ENCODE measurements at regions not wholly inside any gene's neighbourhood (a gene's known extent, or its start where the extent isn't known, plus 50 kb on each side); places are given as distances from the start of the nearest gene placed in this dataset.

GRCh38 chr5:74161170-74161569 lies 479.4 kb downstream of the ENC1 start:
- TF ChIP-seq, protein P1, sequence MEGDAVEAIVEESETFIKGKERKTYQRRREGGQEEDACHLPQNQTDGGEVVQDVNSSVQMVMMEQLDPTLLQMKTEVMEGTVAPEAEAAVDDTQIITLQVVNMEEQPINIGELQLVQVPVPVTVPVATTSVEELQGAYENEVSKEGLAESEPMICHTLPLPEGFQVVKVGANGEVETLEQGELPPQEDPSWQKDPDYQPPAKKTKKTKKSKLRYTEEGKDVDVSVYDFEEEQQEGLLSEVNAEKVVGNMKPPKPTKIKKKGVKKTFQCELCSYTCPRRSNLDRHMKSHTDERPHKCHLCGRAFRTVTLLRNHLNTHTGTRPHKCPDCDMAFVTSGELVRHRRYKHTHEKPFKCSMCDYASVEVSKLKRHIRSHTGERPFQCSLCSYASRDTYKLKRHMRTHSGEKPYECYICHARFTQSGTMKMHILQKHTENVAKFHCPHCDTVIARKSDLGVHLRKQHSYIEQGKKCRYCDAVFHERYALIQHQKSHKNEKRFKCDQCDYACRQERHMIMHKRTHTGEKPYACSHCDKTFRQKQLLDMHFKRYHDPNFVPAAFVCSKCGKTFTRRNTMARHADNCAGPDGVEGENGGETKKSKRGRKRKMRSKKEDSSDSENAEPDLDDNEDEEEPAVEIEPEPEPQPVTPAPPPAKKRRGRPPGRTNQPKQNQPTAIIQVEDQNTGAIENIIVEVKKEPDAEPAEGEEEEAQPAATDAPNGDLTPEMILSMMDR (IDR thresholded peaks at IDR 0.05) = no peak
- no peak for DNase-seq (ENCODE audit: low spot score)
- H3K9me3 Mint-ChIP-seq (ENCODE audit: low read depth) = no peaks in the 10 kb centered on the region
- no peaks in the 10 kb centered on the region for H3K27me3 Mint-ChIP-seq (ENCODE audit: low read depth)
- H3K27ac Mint-ChIP-seq (ENCODE audit: unreplicated experiment) = no peak overlapping the region
- H3K36me3 Mint-ChIP-seq (ENCODE audit: low read depth) = no peaks in the 10 kb centered on the region
- peaks cover 9% of the 10 kb centered on the region for H3K4me1 Mint-ChIP-seq (ENCODE audit: low read depth)
- H3K4me3 Mint-ChIP-seq (ENCODE audit: unreplicated experiment) = no peak overlapping the region

DNA sequence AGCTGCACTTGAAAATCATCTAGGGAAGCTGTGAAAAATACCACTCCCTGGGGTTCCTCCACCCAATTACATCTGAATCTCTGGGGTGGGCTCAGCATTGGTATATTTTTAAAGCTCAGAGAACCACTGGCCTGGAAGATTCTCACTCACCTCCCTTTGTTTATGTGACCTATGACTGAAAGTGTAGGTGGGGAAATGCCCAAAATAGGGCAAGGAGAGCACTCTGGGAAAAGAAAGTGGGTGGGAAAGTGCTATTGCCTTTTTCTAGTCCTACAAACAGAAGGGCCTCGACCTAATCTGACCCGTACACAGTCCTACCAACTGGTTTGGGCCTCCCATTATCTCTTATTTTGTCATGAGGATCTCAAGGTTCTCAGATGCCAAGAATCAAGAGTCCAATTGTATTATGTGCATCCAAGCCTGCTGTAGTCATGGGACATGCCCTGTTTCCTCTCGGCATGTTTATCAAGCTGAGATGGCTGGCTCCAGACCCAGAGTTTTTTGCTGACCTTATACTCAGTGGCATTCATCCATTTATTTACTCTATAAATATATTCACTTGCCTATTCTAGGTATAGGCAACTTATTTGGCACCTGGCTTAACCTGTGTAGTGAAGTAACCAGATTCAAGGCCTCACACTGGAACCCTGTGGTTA lies 483.7 kb downstream of the ENC1 start:
- TF ChIP-seq, protein P1 (IDR thresholded peaks at IDR 0.05) = no peak
- Mint-ChIP-seq H3K36me3 (ENCODE audit: low read depth) (no peaks in the 10 kb centered on the region), H3K27ac (ENCODE audit: unreplicated experiment) (no peak overlapping the region), H3K9me3 (ENCODE audit: low read depth) (no peaks in the 10 kb centered on the region), H3K4me1 (ENCODE audit: low read depth) (peaks cover 22% of the 10 kb centered on the region), H3K4me3 (ENCODE audit: unreplicated experiment) (no peak overlapping the region), H3K27me3 (ENCODE audit: low read depth) (no peaks in the 10 kb centered on the region)
- DNase-seq (ENCODE audit: low spot score) = no peak

DNA sequence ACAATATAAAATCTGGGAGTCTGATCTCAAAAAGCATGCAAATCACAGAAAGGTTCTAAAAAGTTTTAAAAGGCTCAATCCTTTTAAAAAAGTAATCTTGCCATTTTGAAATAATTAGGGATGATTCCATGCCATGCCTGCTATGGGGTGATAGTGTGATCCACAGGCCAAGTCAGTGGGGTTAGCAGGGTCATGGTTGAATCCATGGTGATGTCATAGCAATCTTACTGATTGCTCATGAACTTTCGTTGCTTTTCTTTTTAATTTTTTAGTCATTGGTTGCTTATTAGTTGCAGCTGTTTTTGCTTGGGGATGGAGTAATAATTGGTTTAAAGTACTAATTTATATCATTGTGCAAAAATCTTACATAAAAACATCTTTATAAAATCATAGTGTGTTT lies 485.0 kb downstream of the ENC1 start:
- H3K27ac Mint-ChIP-seq (ENCODE audit: unreplicated experiment) = no peak overlapping the region
- no peak for DNase-seq (ENCODE audit: low spot score)
- no peaks in the 10 kb centered on the region for H3K27me3 Mint-ChIP-seq (ENCODE audit: low read depth)
- no peaks in the 10 kb centered on the region for H3K9me3 Mint-ChIP-seq (ENCODE audit: low read depth)
- TF ChIP-seq, protein P1 (IDR thresholded peaks at IDR 0.05) = no peak
- no peak overlapping the region for H3K4me3 Mint-ChIP-seq (ENCODE audit: unreplicated experiment)
- no peaks in the 10 kb centered on the region for H3K36me3 Mint-ChIP-seq (ENCODE audit: low read depth)
- H3K4me1 Mint-ChIP-seq (ENCODE audit: low read depth) = peaks cover 16% of the 10 kb centered on the region

- no peak overlapping the region for H3K4me3 Mint-ChIP-seq (ENCODE audit: unreplicated experiment)
- no peaks in the 10 kb centered on the region for H3K27me3 Mint-ChIP-seq (ENCODE audit: low read depth)
- H3K36me3 Mint-ChIP-seq (ENCODE audit: low read depth) = no peaks in the 10 kb centered on the region
- no peak overlapping the region for H3K27ac Mint-ChIP-seq (ENCODE audit: unreplicated experiment)
- no peak for DNase-seq (ENCODE audit: low spot score)
- H3K9me3 Mint-ChIP-seq (ENCODE audit: low read depth) = no peaks in the 10 kb centered on the region
- TF ChIP-seq, protein P1 (IDR thresholded peaks at IDR 0.05) = no peak
- H3K4me1 Mint-ChIP-seq (ENCODE audit: low read depth) = peaks cover 18% of the 10 kb centered on the region
Measured at GRCh38 chr5:74154526-74154925, 486.0 kb downstream of the ENC1 start.

- H3K36me3 Mint-ChIP-seq (ENCODE audit: low read depth) = no peaks in the 10 kb centered on the region
- no peaks in the 10 kb centered on the region for H3K27me3 Mint-ChIP-seq (ENCODE audit: low read depth)
- peaks cover 25% of the 10 kb centered on the region for H3K4me1 Mint-ChIP-seq (ENCODE audit: low read depth)
- TF ChIP-seq, protein P1 (IDR thresholded peaks at IDR 0.05) = no peak
- no peak overlapping the region for H3K4me3 Mint-ChIP-seq (ENCODE audit: unreplicated experiment)
- H3K9me3 Mint-ChIP-seq (ENCODE audit: low read depth) = no peaks in the 10 kb centered on the region
- H3K27ac Mint-ChIP-seq (ENCODE audit: unreplicated experiment) = no peak overlapping the region
- no peak for DNase-seq (ENCODE audit: low spot score)
Measured at GRCh38 chr5:74153255-74153790, 487.2 kb downstream of the ENC1 start.
